Endothelial cell of hepatic sinusoid (primary cell): ENCODE measurements at regions not wholly inside any gene's neighbourhood (a gene's known extent, or its start where the extent isn't known, plus 50 kb on each side); places are given as distances from the start of the nearest gene placed in this dataset.

Source experiments
- in situ Hi-C: cut with HindIII; loops from 2 replicates; pipeline ENCODE4 v1.10.0; 2017; ENCODE audit warnings: low sequenced_read_pairs

DNA sequence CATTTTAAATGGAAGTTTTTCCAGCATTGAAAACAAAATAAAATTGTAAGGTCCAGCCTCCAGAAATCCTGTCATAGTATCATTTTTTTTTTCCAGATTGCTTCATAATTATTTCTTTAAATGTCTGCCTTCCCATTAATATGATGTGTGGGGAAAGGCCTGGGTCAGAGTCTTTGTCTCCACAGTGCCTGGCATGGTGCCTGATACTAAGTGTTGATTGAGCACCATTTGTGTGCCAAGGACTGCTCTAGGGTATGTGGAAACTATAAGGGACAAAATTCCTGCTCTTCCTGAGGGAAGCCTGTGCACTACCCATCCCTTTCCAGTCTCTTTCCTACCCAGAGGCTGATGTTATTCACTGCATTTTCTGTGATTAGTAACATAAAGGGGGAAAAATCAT is 53.1 kb upstream of the BEND4 start:
- in situ Hi-C loops, result no loop called here

DNA sequence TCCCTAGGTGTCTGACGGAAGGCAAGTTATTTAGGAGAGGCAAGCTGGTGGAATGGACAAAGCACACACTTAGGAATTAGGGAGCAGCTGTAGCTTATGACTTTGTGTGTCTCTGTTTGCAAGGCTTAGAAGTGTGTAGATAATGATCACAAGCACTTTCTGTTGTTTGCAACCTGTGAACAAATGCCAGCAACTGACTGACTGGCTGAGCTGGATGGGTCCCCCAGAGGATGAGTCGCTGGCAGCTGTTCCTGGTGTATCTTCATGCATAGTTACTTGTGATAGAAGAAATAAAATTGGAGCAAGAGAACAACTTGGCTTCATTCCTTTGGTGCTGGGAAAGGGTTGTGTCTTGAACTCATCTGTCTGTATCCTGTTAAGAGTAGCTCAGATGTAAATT is 64.2 kb upstream of the BEND4 start:
- in situ Hi-C loops, result no loop called here

GRCh38 chr4:42225286-42225685 is 72.8 kb upstream of the BEND4 start:
- in situ Hi-C loops, result no loop called here

- in situ Hi-C loops, result no loop called here
Observed at GRCh38 chr4:42234817-42235216, 82.4 kb upstream of the BEND4 start.

DNA sequence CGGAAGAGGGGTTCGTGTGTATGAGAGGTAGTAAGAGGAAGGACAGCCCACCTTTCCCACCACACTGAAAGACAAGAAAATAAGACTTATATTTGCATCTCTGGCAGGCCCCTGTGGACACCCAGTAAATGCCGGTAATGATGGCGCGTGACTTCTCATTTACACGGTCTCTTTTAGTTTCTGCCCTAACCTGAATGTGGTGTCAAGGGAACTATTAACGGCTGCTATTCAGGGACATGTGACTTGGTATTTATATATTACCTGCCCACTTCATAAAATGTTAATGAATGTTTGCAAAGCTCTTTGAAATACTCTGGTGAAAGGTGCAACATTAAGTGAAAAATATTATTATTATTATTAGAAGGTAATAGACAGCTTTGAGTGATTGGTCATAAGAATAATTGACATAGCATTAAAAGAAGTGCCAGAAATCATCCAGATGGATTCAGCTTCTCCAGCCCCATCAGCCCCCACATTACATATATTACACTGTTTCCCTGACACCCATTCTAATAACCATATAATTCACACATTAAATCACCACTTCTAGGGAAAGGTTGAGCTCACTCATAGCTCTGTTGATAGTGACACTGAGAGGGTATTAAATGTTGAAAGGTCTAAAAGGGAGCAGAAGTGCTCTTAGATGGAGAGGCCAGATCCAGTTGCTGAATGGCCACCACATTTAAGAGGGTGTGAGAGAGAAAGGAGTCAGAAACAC is 83.0 kb upstream of the BEND4 start:
- in situ Hi-C loops, result no loop called here

- in situ Hi-C loops, result no loop called here
Observed at GRCh38 chr4:42237010-42237409, 84.6 kb upstream of the BEND4 start.

DNA sequence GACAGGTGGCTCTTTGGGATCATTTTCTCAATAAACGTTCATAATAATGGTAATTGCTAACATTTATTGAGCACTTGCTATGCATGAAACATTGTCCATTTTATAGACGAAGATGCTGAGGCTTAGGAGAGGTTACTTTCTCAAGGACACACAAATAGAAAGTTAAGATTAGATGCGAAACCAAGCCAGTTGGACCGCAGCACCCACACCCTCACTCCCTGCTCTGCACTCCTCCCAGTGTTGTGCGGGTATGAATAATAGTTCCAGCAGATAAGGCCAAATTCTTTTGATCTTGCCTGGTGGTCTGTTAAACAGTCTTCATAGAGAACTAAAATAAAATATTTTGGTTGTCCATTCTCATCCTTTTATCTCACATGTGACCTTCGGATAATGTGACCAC is 85.0 kb upstream of the BEND4 start:
- in situ Hi-C loops, result no loop called here

DNA sequence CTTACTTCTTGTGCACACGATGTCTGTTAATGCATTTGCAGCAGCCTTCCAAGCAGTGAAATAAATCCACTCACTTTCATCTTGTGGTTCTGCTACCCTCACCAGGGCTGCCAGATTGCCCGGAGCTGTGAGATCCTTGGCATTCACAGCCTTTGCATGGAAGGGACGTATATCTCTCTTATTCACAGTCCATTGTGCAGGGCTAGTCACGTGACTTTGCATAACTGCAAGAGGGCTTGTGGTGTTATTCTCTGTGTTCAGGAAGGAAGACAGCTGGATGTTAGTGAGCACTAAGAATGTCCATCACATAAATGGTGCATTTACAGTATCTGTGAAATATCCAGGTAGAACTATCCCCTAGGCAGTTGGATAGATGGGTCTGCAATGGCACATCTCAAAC is 96.5 kb upstream of the BEND4 start:
- in situ Hi-C loops, result no loop called here

DNA sequence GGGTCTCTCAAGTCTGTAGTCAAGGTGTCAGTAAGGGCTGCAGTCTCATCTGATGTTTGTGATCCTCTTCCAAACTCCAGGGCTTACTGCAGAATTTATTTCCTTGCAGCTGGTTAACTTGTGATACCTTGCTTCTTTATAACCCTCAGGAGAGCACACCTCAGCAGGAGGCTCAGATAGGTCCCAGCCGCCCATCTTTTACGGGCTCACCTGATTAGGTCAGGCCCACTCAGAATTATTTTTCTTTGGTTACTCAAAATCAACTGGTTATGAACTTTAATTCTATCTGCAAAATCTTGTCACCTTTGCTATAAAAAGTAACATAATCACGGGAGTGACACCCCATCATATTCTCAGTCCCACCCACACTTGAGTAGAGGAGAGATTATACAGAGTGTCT is 99.9 kb upstream of the BEND4 start:
- in situ Hi-C loops, result loop anchor here (25.0 kb wide), 1 partner anchor 260 kb away; no protein-coding TSS in a partner anchor

DNA sequence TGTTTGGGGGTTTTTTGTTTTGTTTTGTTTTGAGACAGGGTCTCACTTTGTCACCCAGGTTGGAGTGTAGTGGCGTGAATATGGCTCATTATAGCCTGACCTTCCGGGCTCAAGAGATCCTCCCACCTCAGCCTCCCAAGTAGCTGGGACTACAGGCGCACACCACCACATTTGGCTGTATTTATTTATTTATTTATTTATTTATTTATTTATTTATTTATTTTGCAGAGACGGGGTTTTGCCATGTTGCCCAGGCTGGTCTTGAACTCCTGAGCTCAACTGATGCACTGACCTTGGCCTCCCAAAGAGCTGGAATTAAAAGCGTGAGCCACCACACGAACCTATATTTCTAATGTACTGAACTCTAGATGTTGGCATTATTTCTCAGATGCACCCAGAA is 105.2 kb upstream of the BEND4 start:
- in situ Hi-C loops, result loop anchor here (25.0 kb wide), 1 partner anchor 255 kb away; no protein-coding TSS in a partner anchor

GRCh38 chr4:42262701-42263490 is 110.4 kb upstream of the BEND4 start:
- in situ Hi-C loops, result loop anchor here (25.0 kb wide), 1 partner anchor 249 kb away; no protein-coding TSS in a partner anchor

DNA sequence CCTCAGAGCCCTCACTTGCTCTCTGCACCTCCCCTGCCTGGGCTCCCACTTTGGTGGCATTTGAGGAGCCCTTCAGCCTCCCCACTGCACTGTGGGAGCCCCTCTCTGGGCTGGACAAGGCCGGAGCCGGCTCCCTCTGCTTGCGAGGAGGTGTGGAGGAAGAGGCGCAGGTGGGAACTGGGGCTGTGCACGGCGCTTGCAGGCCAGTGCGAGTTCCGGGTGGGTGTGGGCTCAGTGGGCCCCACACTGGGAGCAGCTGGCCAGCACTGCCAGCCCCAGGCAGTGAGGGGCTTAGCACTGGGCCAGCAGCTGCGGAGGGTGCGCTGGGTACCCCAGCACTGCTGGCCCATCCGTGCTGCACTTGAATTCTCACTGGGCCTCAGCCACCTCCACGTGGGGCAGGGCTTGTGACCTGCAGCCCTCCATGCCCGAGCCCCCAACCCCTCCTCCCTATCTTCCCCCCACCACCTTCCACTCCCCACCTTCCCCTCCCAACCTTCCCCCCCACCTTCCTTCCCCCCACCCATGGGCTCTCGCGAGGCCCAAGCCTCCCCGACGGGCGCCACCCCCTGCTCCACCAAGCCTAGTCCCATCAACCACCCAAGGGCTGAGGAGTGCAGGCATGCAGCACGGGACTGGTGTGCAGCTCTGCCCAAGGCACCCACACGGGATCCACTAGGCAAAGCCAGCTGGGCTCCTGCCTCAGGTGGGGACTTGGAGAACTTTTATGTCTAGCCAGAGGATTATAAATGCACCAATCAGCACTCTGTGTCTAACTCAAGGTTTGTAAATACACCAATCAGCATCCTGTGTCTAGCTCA is 113.5 kb upstream of the BEND4 start:
- in situ Hi-C loops, result loop anchor here (25.0 kb wide), 1 partner anchor 246 kb away; no protein-coding TSS in a partner anchor

DNA sequence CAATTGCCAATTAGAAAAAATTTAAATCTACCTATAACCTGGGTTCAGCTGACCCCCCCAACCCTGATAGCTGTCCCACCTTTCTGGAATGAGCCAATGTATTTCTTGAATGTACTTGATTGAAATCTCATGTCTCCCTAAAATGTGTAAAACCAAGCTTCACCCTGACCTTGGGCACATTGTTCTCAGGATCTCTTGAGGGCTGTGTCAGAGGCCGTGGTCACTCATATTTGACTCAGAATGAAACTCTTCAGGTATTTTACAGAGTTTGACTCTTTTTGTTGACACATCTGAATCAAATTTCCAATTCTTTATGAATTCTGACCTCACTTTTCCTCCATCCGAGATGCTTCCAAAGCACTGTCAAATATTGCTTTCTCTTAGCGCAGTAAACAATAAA is 115.3 kb upstream of the BEND4 start:
- in situ Hi-C loops, result loop anchor here (25.0 kb wide), 1 partner anchor 245 kb away; no protein-coding TSS in a partner anchor

DNA sequence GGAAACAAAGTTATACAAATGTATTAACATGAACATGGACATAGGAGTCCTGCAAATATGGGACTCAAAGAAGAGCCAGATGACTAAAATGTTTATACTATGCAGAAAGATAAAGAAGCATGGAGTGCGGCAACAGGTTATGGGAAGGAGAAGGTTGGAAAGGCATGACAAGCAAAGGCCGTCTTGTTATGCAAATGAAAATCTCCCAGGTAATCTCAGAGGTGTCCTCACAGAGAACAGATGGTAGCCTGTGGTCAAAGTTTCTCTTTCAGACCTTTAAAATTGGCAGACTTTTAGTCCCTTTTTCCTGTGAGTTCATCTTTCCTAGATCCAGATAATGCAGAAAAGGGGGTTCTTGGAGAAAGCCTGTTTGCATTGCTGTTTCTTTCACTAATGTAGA is 116.4 kb upstream of the BEND4 start:
- in situ Hi-C loops, result loop anchor here (25.0 kb wide), 1 partner anchor 243 kb away; no protein-coding TSS in a partner anchor

GRCh38 chr4:42271096-42271495 is 118.6 kb upstream of the BEND4 start:
- in situ Hi-C loops, result loop anchor here (25.0 kb wide), 1 partner anchor 241 kb away; no protein-coding TSS in a partner anchor

- in situ Hi-C loops, result no loop called here
Observed at GRCh38 chr4:42277291-42277690, 120.0 kb upstream of the SHISA3 start.

- in situ Hi-C loops, result no loop called here
Observed at GRCh38 chr4:42278709-42279324, 118.5 kb upstream of the SHISA3 start.

DNA sequence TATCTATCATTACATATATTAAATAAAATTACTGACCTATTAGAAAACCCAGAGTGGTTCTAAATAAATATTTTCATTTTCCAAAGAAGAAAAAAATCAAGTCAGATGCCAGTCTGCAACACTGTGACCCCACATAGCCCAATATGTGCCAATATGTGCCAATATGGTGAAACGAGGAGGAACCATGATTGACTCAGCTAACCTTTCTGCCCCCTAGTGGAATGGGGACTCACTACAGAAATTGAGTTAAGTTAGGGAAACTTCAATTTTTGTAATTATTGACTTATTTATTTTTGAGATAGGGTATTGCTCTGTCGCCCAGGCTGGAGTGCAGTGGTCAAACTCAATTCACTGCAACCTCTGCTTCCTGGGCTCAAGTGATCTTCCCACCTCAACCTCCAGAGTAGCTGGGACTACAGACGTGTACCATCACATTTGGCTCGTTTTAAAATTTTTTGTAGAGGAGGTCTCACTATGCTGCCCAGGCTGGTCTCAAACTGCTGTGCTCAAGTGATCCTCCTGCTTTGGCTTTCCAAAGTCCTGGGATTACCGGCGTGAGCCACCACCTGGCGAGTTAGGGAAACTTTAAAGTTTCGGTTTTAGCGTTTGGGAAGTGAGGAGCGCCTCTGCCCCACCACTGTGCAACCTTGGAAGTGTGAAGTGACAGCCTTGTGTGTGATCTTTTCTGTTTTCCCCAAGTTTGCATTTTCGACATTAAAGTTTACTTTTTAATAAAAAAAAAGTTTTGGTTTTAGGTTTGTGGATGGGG is 116.8 kb upstream of the SHISA3 start:
- in situ Hi-C loops, result no loop called here

- in situ Hi-C loops, result no loop called here
Observed at GRCh38 chr4:42281324-42282020, 115.8 kb upstream of the SHISA3 start.
